SHP77 (cell line): ENCODE measurements at regions not wholly inside any gene's neighbourhood (a gene's known extent, or its start where the extent isn't known, plus 50 kb on each side); places are given as distances from the start of the nearest gene placed in this dataset.

Experiments used
- DNase-seq, 2 experiments: peaks; one replicate each; lab custom pipeline; 2025; lab: John Stamatoyannopoulos, UW

GRCh38 chr10:24120646-24121045 is 88.3 kb upstream of the KIAA1217 start:
- no peak for DNase-seq

DNA sequence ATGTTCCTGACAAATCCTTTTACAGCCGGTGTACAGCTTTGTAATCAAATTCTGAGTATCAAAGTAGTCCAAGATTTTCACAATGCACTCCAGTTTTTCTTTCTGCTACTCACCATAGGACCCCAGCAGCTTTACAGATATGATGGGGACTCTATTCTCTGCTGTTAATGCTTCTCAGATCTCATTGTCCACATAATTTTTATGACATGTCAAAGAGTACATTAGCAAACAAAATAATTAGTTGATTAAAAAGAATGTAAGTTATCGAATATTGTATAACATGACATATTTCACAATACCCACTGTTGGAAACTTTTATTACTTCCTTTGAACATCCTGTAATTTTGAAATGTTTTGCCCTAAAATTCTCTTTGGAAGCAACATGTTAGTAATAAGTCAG is 81.4 kb upstream of the KIAA1217 start:
- no peak for DNase-seq

- no peak for DNase-seq
Measured at GRCh38 chr10:24128066-24128730, 80.7 kb upstream of the KIAA1217 start.

DNA sequence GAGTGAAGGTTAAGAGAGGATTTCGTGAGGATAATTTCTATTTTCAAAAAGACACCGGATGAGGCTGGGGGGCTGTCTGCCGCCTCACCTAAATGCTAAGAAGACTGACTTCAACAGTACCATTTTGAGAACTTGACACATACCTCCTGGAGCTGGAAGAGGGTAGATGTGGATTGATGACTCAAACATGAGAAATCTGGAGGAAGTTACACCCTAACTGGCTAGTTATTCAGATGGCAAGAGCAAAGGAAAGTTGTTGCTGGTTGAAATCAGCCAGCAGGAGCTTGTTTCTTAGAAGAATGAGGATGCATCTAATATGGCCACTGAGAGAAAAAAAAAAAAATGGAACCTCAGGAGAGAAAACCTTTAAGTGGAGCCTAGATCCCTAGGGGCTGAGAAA is 76.2 kb upstream of the KIAA1217 start:
- DNase-seq = no peak

DNA sequence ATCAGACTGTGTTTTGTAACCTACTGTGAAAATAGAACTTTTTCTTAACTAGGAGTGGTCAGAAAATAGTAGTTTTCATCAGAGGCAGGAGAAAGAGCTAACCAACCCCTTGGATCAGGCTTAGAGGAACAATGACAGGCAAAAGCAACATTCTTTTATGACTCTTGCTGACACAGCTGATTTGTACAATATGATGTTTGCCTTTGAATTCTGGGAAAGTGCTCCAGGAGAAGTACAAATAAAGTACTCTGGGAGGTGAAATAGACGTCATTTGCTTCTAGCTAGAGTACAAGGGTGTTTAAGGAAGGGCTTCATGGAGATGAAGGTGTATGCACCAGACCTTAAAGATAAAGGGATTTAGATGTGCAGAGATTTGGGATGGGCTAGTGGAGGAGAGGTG is 75.1 kb upstream of the KIAA1217 start:
- no peak for DNase-seq

DNA sequence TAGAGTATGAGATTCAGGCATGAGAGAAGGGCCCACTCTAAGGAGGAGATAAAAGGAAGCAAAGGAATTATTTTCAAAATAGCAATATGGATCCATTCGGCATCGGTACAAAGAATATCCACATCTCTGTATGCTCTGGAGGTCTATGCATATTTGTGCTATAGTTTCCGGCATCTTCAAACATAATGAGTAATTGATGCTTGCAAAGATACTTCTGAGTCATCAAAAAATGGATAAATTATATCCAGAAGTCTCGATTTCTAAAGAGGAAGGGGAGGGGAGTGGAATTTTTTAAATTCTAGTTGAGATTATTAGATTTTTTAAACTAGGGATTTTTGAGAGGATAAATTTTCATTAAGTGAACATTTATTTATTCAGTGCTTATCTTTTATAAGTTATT is 72.9 kb upstream of the KIAA1217 start:
- DNase-seq = no peak

GRCh38 chr10:24147321-24147720 is 61.6 kb upstream of the KIAA1217 start:
- no peak for DNase-seq

DNA sequence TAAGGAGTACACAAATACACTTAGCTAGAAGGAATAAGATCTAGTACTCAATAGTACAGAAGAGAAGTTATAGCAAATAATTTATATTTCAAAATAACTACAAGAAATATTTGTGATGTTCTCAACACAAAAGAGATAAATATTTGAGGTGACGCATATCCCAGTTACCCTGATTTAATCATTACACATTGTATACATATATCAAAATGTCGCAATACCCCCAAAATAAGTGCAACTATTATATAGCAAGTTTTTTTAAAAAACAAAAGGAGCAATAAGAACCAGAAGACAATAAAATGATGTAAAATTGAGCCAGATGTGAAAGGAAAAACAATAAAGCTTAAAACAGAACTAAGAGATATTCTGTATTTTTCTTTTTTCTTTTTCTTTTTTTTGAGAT is 59.3 kb upstream of the KIAA1217 start:
- no peak for DNase-seq

DNA sequence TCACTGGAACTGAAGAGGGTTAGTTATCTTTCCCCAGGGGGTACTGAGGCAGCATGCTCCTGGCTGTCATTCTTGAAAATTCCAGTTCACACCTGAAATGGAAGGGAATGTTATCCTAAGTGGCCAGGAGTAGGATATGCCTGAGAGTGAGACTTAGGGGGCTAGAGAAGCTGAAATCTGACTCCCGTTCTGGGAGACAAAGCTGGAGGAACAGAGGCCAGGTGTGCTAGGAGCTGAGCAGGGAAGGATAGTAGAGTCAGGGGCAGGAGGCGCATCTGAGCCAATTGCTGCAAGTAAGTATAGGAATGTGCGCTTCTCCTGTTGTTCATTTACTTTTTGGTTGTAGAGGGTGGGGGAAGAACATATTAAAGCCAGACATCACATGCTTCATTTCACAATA is 58.1 kb upstream of the KIAA1217 start:
- DNase-seq = no peak

- no peak for DNase-seq
Measured at GRCh38 chr10:24152270-24152669, 56.7 kb upstream of the KIAA1217 start.

GRCh38 chr10:24153031-24153430 is 55.9 kb upstream of the KIAA1217 start:
- DNase-seq = no peak

GRCh38 chr10:24153537-24153936 is 55.4 kb upstream of the KIAA1217 start:
- DNase-seq = no peak

GRCh38 chr10:24156686-24157085 is 52.3 kb upstream of the KIAA1217 start:
- no peak for DNase-seq

- DNase-seq = no peak
Measured at GRCh38 chr10:24157567-24157966, 51.4 kb upstream of the KIAA1217 start.
